ENCODE measurements at regions not wholly inside any gene's neighbourhood (a gene's known extent, or its start where the extent isn't known, plus 50 kb on each side); places are given as distances from the start of the nearest gene placed in this dataset.

GRCh38 chr4:133855001-133855400 is 346.6 kb downstream of the PABPC4L start:
- dilution Hi-C loops (cut with MboI; ENCODE audit: extremely low pct_ligation_motif_present, low sequenced_read_pairs) = no loop called here
- H3K27ac ChIP-seq (ENCODE audit: insufficient read depth, low read depth, low read length) = no peak overlapping the region
- no peaks in the 10 kb centered on the region for H3K9me3 ChIP-seq (replicated peaks; ENCODE audit: control insufficient read depth, insufficient read depth, low read length)
- no peak overlapping the region for H3K4me2 ChIP-seq (ENCODE audit: insufficient read depth, low read length)
- H3K36me3 ChIP-seq (ENCODE audit: control insufficient read depth in 2 of 2, extremely low read depth in 1 of 2, insufficient read depth in 2 of 2, low read length in 2 of 2) = no peaks in the 10 kb centered on the region
- no peaks in the 10 kb centered on the region for H4K20me1 ChIP-seq (replicated peaks; ENCODE audit: control insufficient read depth, extremely low read depth, insufficient read depth, low read length)
- TF ChIP-seq FOS (IDR thresholded peaks at IDR 0.05; ENCODE audit: borderline replicate concordance, insufficient read depth, low read length) (no peak), GATA2 (IDR thresholded peaks at IDR 0.05; ENCODE audit: insufficient read depth, insufficient read length, low read depth, low read length) (no peak), MYC (IDR thresholded peaks at IDR 0.05; ENCODE audit: low read depth, low read length) (no peak), CTCF (IDR thresholded peaks at IDR 0.05; ENCODE audit: extremely low read depth in 1 of 2, insufficient read depth in 1 of 2, low read depth in 1 of 2, low read length in 2 of 2) (no peak), JUN (IDR thresholded peaks at IDR 0.05; ENCODE audit: borderline replicate concordance, insufficient read depth, insufficient read length, low read depth) (no peak), POLR2AphosphoS5 (IDR thresholded peaks at IDR 0.05; ENCODE audit: insufficient read depth, low read depth, low read length) (no peak), POLR2A (IDR thresholded peaks at IDR 0.05; ENCODE audit: low read depth, low read length) (no peak), EZH2 (IDR thresholded peaks at IDR 0.05; ENCODE audit: borderline replicate concordance, low read depth, low read length, severe bottlenecking) (no peak), MAX (IDR thresholded peaks at IDR 0.05; ENCODE audit: insufficient read depth, insufficient read length) (no peak)
- no peak overlapping the region for H3K4me3 ChIP-seq (replicated peaks in 1 of 3; ENCODE audit: insufficient read depth in 1 of 3, low read depth in 1 of 3, low read length in 3 of 3)
- H3K79me2 ChIP-seq (ENCODE audit: control insufficient read depth, insufficient read depth, low read length) = no peaks in the 10 kb centered on the region
- POLR2A ChIA-PET = no interaction called here
- H3K9me1 ChIP-seq (replicated peaks; ENCODE audit: control insufficient read depth, extremely low read depth, insufficient read depth, low read length) = no peaks in the 10 kb centered on the region
- no peaks in the 10 kb centered on the region for H3K27me3 ChIP-seq (ENCODE audit: control insufficient read depth in 2 of 2, insufficient read depth in 2 of 2, low read length in 2 of 2)
- no peak overlapping the region for H3K9ac ChIP-seq (replicated peaks; ENCODE audit: extremely low read depth, insufficient read depth, low read length)
- no peak for DNase-seq (ENCODE audit: low read depth, low spot score)
- intact Hi-C loops (cut with micrococcal nuclease) = no loop called here
- no peaks in the 10 kb centered on the region for H3K4me1 ChIP-seq (ENCODE audit: control insufficient read depth, extremely low read depth, insufficient read depth, low read length)
- CTCF ChIA-PET = no interaction called here
- no peak for FAIRE-seq
- no peak overlapping the region for H2AFZ ChIP-seq (ENCODE audit: low read depth, low read length)
- BruUV-seq (replicated peaks) = no TSS peak
